HG02571 (cell line): ENCODE measurements at regions not wholly inside any gene's neighbourhood (a gene's known extent, or its start where the extent isn't known, plus 50 kb on each side); places are given as distances from the start of the nearest gene placed in this dataset.
"Not testable (repeated sequence)": the region's sequence is repeated elsewhere in the genome, so short reads cannot be mapped to it uniquely, and the experiment has no call there.

Experiments used
- ATAC-seq: cut with Tn5 transposase; IDR thresholded peaks from one replicate; pipeline ENCODE4 v1.9.1; 2021; ENCODE audit warnings: mild to moderate bottlenecking, moderate library complexity; ENCODE audit not compliant: unreplicated experiment

GRCh38 chr4:111359602-111360001 is 736.7 kb upstream of the PITX2 start:
- no peak for ATAC-seq

- ATAC-seq: no peak
Observed at GRCh38 chr4:111360906-111361305, 738.0 kb upstream of the PITX2 start.

DNA sequence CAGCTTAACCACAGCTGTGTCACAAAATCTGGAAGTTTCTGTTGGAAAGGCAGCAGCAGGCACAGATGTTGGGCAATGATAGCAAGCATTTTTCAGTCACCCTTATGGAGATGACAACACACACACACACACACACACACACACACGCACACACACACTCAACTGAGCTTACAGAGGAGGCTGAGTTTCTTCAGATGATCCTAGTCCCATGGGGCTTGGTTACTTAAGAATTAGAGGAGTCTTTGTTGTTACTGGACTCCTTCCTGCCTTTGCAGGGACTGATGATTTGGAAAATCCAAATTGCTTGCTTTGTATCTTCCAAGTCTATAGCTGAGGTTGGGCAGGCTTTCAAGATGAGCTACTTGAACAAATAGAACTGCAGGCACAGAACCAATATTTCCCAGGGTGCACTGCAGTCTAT is 740.1 kb upstream of the PITX2 start:
- no peak for ATAC-seq

GRCh38 chr4:111377880-111378279 is 755.0 kb upstream of the PITX2 start:
- ATAC-seq: not testable (repeated sequence)

DNA sequence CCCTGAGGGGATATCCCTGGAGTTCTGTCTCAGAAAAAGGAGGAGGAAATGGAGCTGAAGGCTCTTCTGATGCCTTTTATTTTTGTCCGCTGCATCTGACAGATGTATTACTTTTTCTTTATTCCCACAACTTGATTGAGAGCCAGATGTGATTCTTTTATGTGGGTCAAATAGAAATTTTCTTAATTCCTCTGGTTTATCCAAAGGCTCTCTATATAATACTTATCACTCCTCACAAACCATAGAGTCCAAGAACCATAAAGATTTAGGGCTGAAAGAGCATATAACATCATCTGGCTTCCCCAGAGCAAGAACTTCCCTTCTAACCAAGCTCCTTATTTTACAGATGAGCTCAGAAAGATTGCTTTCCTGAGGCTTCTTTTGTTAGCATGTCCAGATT is 756.7 kb upstream of the FAM241A start:
- no peak for ATAC-seq

DNA sequence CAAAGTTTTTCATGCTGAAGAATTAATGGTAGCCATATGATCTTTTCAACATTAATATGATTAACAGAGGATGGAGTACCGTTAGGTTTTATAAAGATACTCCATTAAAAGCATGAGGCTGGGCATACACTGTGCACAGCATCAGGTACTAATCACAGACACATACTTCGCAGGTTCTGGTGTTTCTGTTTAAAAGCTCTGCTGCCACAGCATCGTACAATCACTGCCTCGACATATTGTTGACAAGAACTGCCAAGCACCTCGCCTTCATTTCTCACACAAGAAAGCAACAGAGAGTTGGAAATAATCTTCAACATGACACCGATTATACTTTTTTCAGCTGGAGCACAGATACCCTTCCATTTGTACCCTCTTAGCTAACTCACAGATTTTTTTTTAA is 753.4 kb upstream of the FAM241A start:
- no peak for ATAC-seq

DNA sequence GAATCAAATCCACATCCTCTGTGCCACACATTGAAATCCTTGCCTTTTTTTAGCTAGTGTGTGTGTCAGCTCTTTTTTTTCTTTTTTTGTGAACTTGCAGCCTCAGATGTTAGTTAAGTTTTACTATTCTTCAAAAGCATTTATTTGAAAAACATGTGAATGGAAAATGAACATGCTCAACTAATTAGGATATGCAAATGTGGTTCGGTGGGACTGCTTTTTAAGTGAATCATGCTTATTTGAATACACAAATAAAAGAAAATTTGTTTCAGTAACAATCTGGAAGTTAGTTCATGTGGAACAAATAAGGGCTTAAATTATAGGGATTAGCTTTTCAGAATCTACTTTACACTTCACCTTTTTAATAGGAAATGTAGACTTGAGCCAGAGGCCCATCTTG is 751.5 kb upstream of the FAM241A start:
- ATAC-seq: no peak

GRCh38 chr4:111398906-111399330 is 746.3 kb upstream of the FAM241A start:
- ATAC-seq: no peak

- no peak for ATAC-seq
Observed at GRCh38 chr4:111399623-111400022, 745.6 kb upstream of the FAM241A start.

DNA sequence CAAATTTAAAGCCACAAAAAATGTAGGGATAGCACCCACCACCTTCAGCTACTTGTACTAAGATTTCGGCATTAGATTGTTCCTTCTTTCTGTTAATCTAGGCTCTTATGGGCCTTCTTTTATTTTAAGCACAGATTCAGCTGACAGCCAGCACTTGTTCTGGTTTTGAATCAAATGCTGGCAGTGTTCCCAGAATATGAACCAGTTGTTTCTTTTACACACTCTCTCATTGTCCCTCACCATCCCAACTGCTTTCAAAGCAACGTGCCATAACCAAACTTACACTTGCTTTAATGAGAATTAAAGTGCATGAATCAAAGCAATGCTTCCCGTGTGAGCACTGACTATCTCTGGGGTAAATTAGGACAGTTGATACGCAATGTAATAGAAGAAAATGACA is 744.5 kb upstream of the FAM241A start:
- ATAC-seq: no peak

- no peak for ATAC-seq
Observed at GRCh38 chr4:111404673-111405072, 740.6 kb upstream of the FAM241A start.

DNA sequence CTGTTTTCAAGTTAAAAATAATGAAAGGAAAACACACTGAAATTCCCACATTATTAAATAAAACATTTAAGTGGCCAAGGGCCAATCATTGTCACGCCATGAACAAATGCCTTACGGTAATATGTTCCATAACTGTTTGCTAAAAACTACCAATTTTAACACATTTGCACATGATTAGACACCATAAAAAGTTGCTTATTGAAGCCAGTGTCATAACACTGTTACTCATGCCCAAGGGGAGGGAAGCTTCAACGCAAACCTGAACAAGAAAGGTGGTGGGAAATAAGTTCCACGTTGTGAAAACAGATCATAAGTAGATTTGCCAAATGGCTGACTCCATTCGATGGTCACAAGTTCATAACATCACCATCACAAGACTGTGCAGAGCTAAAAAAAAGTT is 739.3 kb upstream of the FAM241A start:
- no peak for ATAC-seq

DNA sequence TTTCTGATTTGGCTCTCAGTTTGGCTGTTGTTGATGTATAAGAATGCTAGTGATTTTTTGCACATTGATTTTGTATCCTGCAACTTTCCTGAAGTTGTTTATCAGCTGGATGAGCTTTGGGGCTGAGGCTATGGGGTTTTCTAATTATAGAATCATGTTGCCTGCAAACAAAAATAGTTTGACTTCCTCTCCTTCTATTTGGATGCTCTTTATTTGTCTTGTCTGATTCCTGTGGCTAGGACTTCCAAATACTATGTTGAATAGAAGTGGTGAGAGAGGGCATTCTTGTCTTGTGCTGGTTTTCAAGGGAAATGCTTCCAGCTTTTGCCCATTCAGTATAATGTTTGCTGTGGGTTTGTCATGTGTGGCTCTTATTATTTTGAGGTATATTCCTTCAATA is 734.7 kb upstream of the FAM241A start:
- ATAC-seq: no peak

GRCh38 chr4:111417521-111417920 is 727.7 kb upstream of the FAM241A start:
- ATAC-seq: no peak

DNA sequence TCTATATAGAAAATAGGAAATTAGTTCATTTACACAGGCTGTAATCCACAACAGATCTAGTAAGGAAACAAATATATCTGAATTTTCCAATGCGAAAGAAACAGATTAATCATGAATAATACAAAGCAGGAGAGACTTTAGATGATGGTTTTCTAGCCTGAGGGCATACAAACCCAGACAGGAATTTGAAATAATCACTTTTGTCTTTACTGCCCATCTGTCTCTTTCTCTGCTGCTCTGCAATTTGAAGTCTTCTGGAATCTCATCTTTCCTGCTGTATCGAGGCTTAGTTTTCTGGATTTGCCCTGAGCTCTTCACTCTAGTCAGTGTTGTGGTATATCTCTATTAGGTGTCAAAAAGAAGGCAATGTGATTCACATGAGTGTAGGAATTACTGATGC is 711.8 kb upstream of the FAM241A start:
- ATAC-seq: no peak

- ATAC-seq: no peak
Observed at GRCh38 chr4:111434586-111434985, 710.7 kb upstream of the FAM241A start.

DNA sequence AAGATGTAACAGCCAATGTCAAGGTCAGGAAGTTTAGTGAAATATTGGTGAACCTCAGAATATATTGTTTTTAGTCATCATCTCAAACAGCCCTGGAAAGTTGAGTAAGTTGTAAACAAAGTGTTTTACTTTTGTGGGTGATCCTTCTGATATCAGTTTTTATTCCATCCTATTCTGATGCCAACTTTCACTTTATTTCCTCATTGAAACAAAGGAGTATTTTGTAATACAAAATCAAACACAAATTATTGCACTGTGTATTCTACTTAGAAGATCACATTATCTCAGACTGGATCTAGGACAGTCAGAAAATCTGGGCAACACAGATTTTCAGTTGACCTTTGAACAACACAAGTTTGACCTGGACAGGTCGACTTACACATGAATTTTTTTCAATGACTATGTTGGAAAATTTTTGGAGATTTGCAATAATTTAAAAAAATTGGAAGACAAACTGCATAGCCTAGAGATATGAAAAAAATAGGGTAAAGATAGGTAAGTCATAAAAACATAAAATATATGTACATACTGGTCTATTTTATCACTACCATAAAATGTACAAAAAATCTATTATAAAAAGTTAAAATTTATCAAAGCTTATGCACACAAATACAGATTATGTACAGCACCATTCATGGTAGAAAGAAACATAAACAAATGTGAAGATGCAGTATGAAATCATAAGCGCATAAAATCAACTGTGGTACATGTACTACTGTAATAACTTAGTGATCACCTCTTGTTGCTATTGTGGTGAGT is 709.1 kb upstream of the FAM241A start:
- no peak for ATAC-seq

- ATAC-seq: no peak
Observed at GRCh38 chr4:111441687-111442086, 703.6 kb upstream of the FAM241A start.

- not testable (repeated sequence) for ATAC-seq
Observed at GRCh38 chr4:111444836-111445235, 700.4 kb upstream of the FAM241A start.

DNA sequence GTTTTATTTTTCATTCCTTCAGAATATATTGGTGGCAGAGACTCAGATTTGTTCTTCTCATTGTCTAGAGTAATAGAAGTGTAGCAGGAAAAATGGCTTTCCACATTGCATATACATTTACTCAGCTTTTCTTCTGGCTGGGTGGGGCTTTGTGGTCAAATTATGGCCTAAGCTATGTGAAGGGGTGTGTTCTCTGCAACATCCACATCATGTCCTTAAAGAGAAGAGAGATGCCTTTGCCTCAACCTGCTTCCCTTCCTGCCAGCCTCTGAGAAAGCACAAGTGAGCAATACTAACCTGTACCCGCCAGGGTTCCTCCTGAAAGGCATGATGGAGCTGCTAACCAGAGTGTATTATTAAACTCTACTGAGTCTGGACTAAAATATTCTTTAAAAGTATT is 695.6 kb upstream of the FAM241A start:
- ATAC-seq: no peak

GRCh38 chr4:111450867-111451266 is 694.4 kb upstream of the FAM241A start:
- no peak for ATAC-seq

GRCh38 chr4:111453216-111453615 is 692.0 kb upstream of the FAM241A start:
- ATAC-seq: no peak

- no peak for ATAC-seq
Observed at GRCh38 chr4:111454961-111455360, 690.3 kb upstream of the FAM241A start.
